Cardiac muscle cell (in vitro differentiated cells and primary cell): ENCODE measurements at regions not wholly inside any gene's neighbourhood (a gene's known extent, or its start where the extent isn't known, plus 50 kb on each side); places are given as distances from the start of the nearest gene placed in this dataset.

Experiments used
- DNase-seq, 2 donors: peaks; one replicate each; pipeline versions ENCODE4 v3.0.0 to v3.0.0-alpha.2; 2010 to 2017; ENCODE audit warnings: low read depth in 1 of 2, low spot score in 1 of 2
- H3K27ac ChIP-seq: fragments of 200-600 bp; sonication (generic); 2 replicates; pipeline ENCODE4 v1.5.1; 2016
- H3K27me3 ChIP-seq: fragments of 200-600 bp; sonication (generic); 2 replicates; pipeline ENCODE4 v1.6.0; 2016; ENCODE audit warnings: control low read depth
- H3K36me3 ChIP-seq: fragments of 200-600 bp; sonication (generic); 2 replicates; pipeline ENCODE4 v1.5.1; 2016; ENCODE audit warnings: control low read depth
- H3K4me1 ChIP-seq: fragments of 200-600 bp; sonication (generic); 2 replicates; pipeline ENCODE4 v1.8.1; 2017; ENCODE audit warnings: low read depth, mild to moderate bottlenecking, mixed run types
- H3K4me3 ChIP-seq: fragments of 200-600 bp; sonication (generic); 2 replicates; pipeline ENCODE4 v1.5.1; 2016; ENCODE audit warnings: mild to moderate bottlenecking
- H3K9me3 ChIP-seq: fragments of 200-600 bp; sonication (generic); 2 replicates; pipeline ENCODE4 v1.5.1; 2017; ENCODE audit warnings: low read depth, mild to moderate bottlenecking, control low read depth
- CTCF ChIP-seq: IDR thresholded peaks from 2 replicates; pipeline ENCODE4 v1.5.1; 2012; ENCODE audit warnings: low read depth, mild to moderate bottlenecking, low read length

GRCh38 chr12:116483959-116484750, 75.0 kb upstream of the MAP1LC3B2 start:
- Histone ChIP-seq H3K27ac (no peak overlapping the region), H3K36me3 (no peaks in the 10 kb centered on the region), H3K4me3 (no peak overlapping the region), H3K27me3 (no peaks in the 10 kb centered on the region), H3K9me3 (no peaks in the 10 kb centered on the region), H3K4me1 (no peaks in the 10 kb centered on the region)
- peak in 1 of 2 donors; percentile 28 for DNase-seq
- TF ChIP-seq CTCF: no peak

GRCh38 chr12:116484807-116485206, 74.4 kb upstream of the MAP1LC3B2 start:
- Histone ChIP-seq H3K27ac (no peak overlapping the region), H3K4me1 (no peaks in the 10 kb centered on the region), H3K27me3 (no peaks in the 10 kb centered on the region), H3K4me3 (no peak overlapping the region), H3K36me3 (no peaks in the 10 kb centered on the region), H3K9me3 (no peaks in the 10 kb centered on the region)
- TF ChIP-seq CTCF: no peak
- DNase-seq: peak in 1 of 2 donors; percentile 34

GRCh38 chr12:116489116-116489515, 70.1 kb upstream of the MAP1LC3B2 start:
- Histone ChIP-seq H3K4me3 (no peak overlapping the region), H3K27me3 (no peaks in the 10 kb centered on the region), H3K4me1 (no peaks in the 10 kb centered on the region), H3K27ac (no peak overlapping the region), H3K9me3 (no peaks in the 10 kb centered on the region), H3K36me3 (no peaks in the 10 kb centered on the region)
- no peak for DNase-seq
- no peak for TF ChIP-seq CTCF

DNA sequence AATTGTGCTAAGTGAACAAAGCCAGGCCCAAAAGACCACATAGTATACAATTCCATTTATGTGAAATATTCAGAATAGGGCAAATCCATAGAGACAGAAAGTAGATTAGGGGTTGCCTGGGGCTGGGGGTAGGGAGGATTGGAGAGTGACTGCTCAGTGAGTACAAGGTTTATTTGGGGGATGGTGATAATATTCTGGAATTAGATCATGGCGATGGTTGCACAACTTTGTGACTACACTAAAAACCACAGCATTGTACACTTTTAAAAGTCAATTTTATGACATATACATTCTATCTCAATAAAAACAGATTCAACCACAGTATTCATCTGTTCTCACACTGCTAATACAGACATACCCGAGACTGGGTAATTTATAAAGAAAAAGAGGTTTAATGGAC, 68.7 kb upstream of the MAP1LC3B2 start:
- no peaks in the 10 kb centered on the region for H3K4me1 ChIP-seq
- H3K9me3 ChIP-seq: no peaks in the 10 kb centered on the region
- H3K27me3 ChIP-seq: no peaks in the 10 kb centered on the region
- TF ChIP-seq CTCF: no peak
- H3K4me3 ChIP-seq: no peak overlapping the region
- DNase-seq: peak in 1 of 2 donors; percentile 62
- no peaks in the 10 kb centered on the region for H3K36me3 ChIP-seq
- no peak overlapping the region for H3K27ac ChIP-seq

DNA sequence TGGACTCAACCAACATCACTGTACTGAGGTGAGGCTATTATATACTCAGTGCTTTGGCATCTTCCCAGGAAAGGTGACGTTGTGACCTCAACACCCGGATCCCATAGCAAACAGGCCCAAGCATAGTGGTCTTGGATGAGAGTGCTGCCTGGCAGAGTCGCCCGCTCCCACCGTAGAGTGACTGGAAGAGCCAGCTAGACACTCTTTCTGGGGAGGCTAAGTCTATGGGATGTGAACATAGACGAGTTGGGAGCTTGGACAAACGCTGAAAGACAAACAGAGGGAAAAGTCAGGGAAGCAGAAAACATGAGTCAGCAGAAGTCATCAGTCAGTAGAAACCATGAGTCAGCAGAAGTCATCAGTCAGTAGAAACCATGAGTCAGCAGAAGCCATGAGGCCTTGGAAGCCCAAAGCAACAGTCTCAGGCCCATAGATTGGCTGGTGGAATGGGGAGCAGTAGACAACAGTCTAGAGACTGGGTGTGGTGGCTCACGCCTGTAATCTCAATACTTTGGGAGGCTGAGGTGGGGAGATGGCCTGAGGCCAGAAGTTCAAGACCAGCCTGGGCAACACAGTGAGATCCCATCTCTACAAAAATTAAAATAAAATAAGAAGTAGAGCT, 66.4 kb upstream of the MAP1LC3B2 start:
- H3K27me3 ChIP-seq: no peaks in the 10 kb centered on the region
- no peaks in the 10 kb centered on the region for H3K4me1 ChIP-seq
- H3K36me3 ChIP-seq: no peaks in the 10 kb centered on the region
- no peak overlapping the region for H3K27ac ChIP-seq
- TF ChIP-seq CTCF: no peak
- DNase-seq: peak in 1 of 2 donors; percentile 62
- H3K4me3 ChIP-seq: no peak overlapping the region
- H3K9me3 ChIP-seq: no peaks in the 10 kb centered on the region
